HG03175 (cell line): ENCODE measurements at regions not wholly inside any gene's neighbourhood (a gene's known extent, or its start where the extent isn't known, plus 50 kb on each side); places are given as distances from the start of the nearest gene placed in this dataset.
"Not testable (repeated sequence)": the region's sequence is repeated elsewhere in the genome, so short reads cannot be mapped to it uniquely, and the experiment has no call there.

Source experiments
- ATAC-seq: cut with Tn5 transposase; IDR thresholded peaks from one replicate; pipeline ENCODE4 v1.9.1; 2021; ENCODE audit warnings: mild to moderate bottlenecking, moderate library complexity; ENCODE audit not compliant: unreplicated experiment

GRCh38 chr3:87435926-87436620 is 159.7 kb upstream of the POU1F1 start:
- ATAC-seq: no peak

GRCh38 chr3:87433445-87433844 is 157.1 kb upstream of the POU1F1 start:
- not testable (repeated sequence) for ATAC-seq

DNA sequence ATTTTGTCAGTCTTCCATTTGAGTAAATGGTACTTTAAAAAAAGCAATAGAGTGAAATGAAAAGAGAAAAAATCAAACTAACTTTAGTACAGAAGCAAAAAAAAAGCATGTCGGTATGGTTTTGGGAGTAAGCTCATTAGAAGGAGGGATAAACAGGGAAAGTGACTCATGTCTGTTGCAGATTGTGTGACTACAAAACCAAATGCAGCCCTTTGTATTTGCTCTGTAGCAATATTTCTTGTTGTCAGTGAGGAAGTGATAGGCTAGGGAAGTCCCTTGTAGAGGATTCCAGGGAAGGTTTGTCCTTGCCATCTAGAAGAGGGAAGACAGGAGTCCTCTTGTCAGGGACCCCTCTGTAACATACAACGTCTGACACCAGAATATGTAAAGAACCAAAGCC is 150.5 kb upstream of the POU1F1 start:
- no peak for ATAC-seq

DNA sequence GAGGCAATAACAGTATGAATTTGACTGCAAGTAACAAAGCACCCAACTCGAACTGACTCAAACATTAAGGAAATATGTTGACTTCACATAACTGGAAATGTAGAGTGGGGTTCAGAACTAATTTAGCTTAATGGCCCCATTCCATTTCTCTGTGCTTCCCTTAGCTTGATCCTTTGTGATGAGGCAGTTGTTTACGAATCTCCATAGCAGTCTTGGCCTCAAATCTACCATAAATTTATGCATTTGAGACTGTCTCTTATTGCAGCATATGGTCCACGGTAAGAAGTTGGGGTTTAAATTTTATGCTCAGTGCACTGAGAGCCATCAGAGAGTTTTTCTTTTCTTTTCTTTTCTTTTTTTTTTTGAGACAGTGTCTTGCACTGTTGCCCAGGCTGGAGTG is 148.7 kb upstream of the POU1F1 start:
- ATAC-seq: no peak

- ATAC-seq: no peak
These were observed 147.0 kb upstream of the POU1F1 start for GRCh38 chr3:87423336-87423735.

- ATAC-seq: no peak
These were observed 145.9 kb upstream of the POU1F1 start for GRCh38 chr3:87422333-87422732.

DNA sequence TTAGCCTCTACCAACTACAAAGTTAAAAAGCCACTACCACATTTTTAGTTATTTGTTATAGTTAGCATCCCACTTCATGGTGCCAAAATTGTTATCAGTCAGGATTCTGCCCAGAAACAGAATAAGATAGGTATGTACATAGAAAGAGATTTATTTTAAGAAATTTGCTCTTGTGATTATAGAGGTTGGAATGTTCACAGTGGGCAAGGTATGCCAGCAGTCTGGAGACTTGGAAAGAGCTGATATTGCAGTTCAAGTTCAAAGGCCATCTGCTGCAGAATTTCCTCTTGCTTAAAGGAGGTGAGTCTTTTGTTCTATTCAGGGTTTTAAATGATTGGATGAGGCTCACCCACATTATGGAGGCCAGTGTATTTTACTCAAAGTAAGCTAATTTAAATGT is 143.8 kb upstream of the POU1F1 start:
- no peak for ATAC-seq

- ATAC-seq: no peak
These were observed 137.9 kb upstream of the POU1F1 start for GRCh38 chr3:87414271-87414670.

GRCh38 chr3:87413814-87414213 is 137.4 kb upstream of the POU1F1 start:
- no peak for ATAC-seq

DNA sequence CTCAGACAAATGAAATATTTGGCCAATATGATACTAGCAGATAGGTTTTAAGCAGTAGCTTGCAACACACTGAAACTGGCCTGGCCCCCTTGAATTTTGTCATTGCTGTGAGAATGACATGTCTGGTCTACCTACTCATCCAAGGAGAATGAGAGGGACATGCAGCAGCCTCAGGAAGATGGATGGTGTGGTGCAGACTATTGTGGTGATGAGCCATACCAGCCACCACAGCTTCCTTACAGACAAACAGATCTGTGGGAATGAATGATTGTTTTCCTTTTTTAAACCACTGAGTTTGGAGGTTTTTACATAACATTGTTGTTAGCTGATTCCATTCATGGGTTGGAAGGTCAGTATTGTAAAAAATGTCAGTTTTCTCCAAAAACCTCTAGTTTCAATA is 133.7 kb upstream of the POU1F1 start:
- ATAC-seq: no peak

GRCh38 chr3:87398168-87398801 is 121.9 kb upstream of the POU1F1 start:
- ATAC-seq: no peak

GRCh38 chr3:87397211-87397610 is 120.8 kb upstream of the POU1F1 start:
- ATAC-seq: no peak

GRCh38 chr3:87390821-87391220 is 114.4 kb upstream of the POU1F1 start:
- no peak for ATAC-seq

DNA sequence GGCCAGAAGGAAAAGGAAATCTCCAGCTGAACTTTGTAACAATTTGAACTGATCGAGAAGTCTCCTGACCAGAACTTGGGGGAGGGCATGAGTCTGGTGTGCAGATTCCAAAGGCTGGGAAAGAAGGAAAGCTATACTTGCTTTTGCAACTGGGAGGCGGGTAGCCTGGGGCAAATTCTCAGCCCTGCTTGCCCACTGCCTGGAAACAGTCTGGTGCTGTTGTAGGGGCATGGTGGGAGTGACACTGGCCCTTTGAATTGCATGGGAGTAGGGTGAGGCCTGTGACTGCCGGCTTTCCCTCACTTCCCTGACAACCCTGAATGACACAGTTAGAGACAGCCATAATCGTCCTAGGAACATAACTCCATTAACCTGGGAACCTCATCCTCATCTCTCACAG is 114.0 kb upstream of the POU1F1 start:
- no peak for ATAC-seq

DNA sequence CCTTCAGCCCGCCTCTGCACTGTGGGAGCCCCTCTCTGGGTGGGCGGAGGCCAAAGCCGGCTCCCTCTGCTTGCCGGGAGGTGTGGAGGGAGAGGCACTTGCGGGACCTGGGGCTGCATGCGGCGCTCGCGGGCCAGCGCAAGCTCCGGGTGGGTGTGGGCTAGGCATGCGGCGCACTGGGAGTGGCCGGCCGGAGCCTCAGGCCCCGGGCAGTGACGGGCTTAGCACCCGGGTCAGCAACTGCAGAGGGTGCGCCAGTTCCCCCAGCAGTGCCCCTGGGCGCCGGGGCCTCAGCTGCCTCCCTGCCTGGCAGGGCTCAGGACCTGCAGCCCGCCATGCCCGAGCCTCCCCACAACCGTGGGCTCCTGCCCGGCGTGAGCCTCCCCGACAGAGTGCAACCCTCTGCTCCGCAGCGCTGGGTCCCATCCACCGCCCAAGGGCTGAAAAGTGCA is 98.9 kb upstream of the POU1F1 start:
- ATAC-seq: no peak

DNA sequence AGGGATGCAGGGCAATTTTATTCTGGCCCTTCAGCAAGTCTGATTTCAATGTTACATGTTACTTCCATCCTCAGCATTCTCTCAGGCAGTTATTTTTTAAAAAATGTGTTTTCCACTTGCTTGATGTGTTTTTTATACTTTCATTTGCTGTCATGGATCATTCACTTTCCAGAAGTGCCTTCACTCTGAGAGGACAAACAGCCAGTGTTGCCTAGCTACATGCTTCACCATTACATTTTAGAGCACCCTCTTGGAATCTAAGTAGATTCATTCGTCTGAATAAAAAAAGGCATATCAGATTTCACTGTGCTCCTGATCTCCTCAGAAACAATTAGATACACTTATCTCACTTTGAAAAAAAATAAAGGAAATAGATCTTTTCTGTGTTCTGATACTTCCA is 93.6 kb upstream of the POU1F1 start:
- ATAC-seq: no peak

DNA sequence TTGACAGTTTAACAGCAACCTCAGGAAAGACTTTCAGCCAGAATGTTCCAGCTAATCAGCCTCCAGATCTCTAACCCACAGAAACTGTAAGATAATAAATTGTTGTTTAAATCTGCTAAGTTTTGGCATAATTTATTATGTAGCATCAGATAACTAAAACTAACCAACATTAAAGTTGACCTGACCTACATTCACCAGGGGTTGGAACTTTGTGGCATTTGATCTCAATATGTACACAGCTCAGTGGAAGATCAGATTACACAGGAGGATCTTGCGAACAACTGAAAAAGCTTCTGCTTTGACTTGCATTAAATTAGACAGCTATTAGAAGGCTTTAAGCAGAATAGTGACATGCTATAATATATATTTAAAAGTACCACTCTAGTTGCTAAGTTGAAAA is 91.4 kb upstream of the POU1F1 start:
- no peak for ATAC-seq

- ATAC-seq: no peak
These were observed 87.3 kb upstream of the POU1F1 start for GRCh38 chr3:87363721-87364120.

- no peak for ATAC-seq
These were observed 85.6 kb upstream of the POU1F1 start for GRCh38 chr3:87361956-87362355.

GRCh38 chr3:87361271-87361670 is 84.9 kb upstream of the POU1F1 start:
- ATAC-seq: no peak

DNA sequence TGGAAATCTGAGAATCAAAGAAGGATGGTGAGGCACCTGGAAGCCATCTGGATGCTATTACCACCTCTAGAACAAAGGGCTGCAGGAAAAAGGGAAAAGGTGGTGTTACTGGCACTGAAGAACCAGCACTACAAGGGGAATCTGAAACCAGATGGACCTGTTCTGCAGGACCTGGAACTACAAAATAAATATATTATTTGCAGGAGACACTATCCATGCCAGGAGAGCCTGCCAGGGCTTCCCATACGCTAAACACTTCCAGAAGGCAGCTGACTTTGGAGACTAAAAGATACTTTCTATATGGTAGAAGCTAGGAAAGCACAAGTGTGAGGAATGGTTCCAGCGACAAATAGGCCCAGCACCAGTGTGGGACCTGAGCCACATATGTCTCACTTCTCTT is 83.4 kb upstream of the POU1F1 start:
- ATAC-seq: no peak

DNA sequence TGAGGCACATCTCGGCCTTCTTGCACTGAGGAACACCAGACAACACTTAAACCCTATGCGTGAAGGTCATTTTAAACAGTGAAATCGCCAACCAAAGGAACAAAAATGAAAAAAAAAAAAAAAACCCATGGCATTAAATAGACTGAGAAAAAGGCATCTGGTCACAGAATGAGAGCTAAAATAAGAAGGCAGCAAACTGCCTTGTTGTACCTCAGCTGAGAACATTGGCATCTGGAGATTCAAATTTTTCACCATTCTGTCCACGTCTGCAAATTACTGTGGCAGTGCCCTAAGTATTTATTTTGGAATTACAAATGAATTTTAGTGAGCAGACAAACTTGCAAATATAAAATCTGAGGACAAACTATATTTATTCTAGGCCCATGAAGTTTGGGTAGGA is 82.6 kb upstream of the POU1F1 start:
- no peak for ATAC-seq

DNA sequence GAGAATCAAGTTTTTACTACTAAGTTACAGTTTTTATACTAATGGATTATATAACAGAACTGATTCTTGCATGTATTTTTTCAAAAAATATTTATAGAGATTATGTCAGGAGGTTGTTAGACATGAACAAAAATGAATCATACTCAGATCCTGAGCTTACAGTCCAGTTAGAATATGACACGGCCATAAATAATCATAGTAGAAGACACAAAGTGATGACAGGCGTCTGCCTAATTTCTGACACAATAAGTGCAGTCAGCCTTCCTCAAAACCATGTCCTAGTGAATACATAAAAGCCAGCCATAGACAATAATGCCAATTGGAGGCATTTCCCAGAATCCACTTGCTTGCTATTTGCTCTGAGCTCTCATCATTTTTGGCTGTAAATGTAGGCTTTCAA is 81.7 kb upstream of the POU1F1 start:
- no peak for ATAC-seq
